CD4-positive, alpha-beta T cell (primary cell): ENCODE measurements at regions not wholly inside any gene's neighbourhood (a gene's known extent, or its start where the extent isn't known, plus 50 kb on each side); places are given as distances from the start of the nearest gene placed in this dataset.

ENCODE experiments used
- ATAC-seq: fragments of 200-7000 bp; cut with Tn5 transposase; one replicate; pipeline ENCODE4 v1.10.0; 2022; ENCODE audit warnings: mild to moderate bottlenecking; ENCODE audit not compliant: poor library complexity
- CTCF ChIA-PET: fragments of 350-600 bp; sonication (Branson Sonifier 250); formaldehyde crosslinking; loops from one replicate; lab custom pipeline; 2021; ENCODE audit warnings: antibody characterized with exemption, inconsistent platforms; lab: Charles Lee
- POLR2A ChIA-PET: fragments of 350-600 bp; sonication (Branson Sonifier 250); formaldehyde crosslinking; loops from one replicate; lab custom pipeline; 2021; ENCODE audit warnings: antibody characterized with exemption, inconsistent platforms; lab: Charles Lee
- DNase-seq, 14 experiments: peaks; one replicate each; pipeline ENCODE4 v3.0.0-alpha.2; 2013 to 2020; ENCODE audit warnings: mixed read lengths in 2 of 14
- H3K27ac ChIP-seq, 2 donors: one replicate each; pipeline versions ENCODE4 v1.5.1 to v1.7.0; 2013; ENCODE audit warnings: low read length in 2 of 2, low read depth in 1 of 2, mild to moderate bottlenecking in 1 of 2
- H3K27me3 ChIP-seq, 2 experiments: 1 replicate in 1 of 2; 2 replicates in 1 of 2; pipeline versions ENCODE4 v1.6.1 to v1.7.0; 2013; ENCODE audit warnings: low read length in 2 of 2, control low read depth in 1 of 2, mild to moderate bottlenecking in 1 of 2, moderate library complexity in 1 of 2; ENCODE audit not compliant: insufficient read depth in 2 of 2, control insufficient read depth in 1 of 2
- H3K36me3 ChIP-seq: one replicate; pipeline ENCODE4 v1.6.1; 2013; ENCODE audit warnings: low read length, control low read depth; ENCODE audit not compliant: insufficient read depth
- H3K4me1 ChIP-seq: one replicate; pipeline ENCODE4 v1.6.1; 2013; ENCODE audit warnings: low read length, control low read depth; ENCODE audit not compliant: insufficient read depth
- H3K4me3 ChIP-seq: one replicate; pipeline ENCODE4 v1.5.1; 2013; ENCODE audit warnings: mild to moderate bottlenecking, low read length, moderate library complexity
- H3K9me3 ChIP-seq, 2 experiments: 1 replicate in 1 of 2; 2 replicates in 1 of 2; pipeline versions ENCODE4 v1.6.1 to v1.7.0; 2013; ENCODE audit warnings: low read length in 2 of 2, mild to moderate bottlenecking in 2 of 2, control low read depth in 1 of 2, moderate library complexity in 1 of 2; ENCODE audit not compliant: control insufficient read depth in 1 of 2, insufficient read depth in 1 of 2
- H3K27ac Mint-ChIP-seq: one replicate; pipeline ENCODE4 v1.8.0; 2020; ENCODE audit warnings: mixed read lengths
- H3K27me3 Mint-ChIP-seq: one replicate; pipeline ENCODE4 v1.8.0; 2021; ENCODE audit warnings: mixed read lengths
- H3K36me3 Mint-ChIP-seq: one replicate; pipeline ENCODE4 v1.8.0; 2021; ENCODE audit warnings: low read depth, mixed read lengths
- H3K4me1 Mint-ChIP-seq: one replicate; pipeline ENCODE4 v1.8.0; 2021; ENCODE audit warnings: low read depth, mixed read lengths
- H3K4me3 Mint-ChIP-seq: one replicate; pipeline ENCODE4 v1.8.0; 2020; ENCODE audit warnings: mild to moderate bottlenecking, mixed read lengths
- H3K9me3 Mint-ChIP-seq: one replicate; pipeline ENCODE4 v1.8.0; 2020; ENCODE audit warnings: mixed read lengths
- intact Hi-C, 2 experiments: fragments of 100-400 bp; cut with DNase I in 1 of 2; cut with micrococcal nuclease in 1 of 2; formaldehyde crosslinking; loops; one replicate each; pipeline versions ENCODE4 v1.15.1 to v1.9.0; 2023 to 2025; cut with DNase I, micrococcal nuclease
- TF ChIP-seq, protein P1 (sequence below): fragments of 200-600 bp; IDR thresholded peaks from one replicate; pipeline ENCODE4 v1.8.0; 2022; ENCODE audit warnings: antibody characterized with exemption, mild to moderate bottlenecking

DNA sequence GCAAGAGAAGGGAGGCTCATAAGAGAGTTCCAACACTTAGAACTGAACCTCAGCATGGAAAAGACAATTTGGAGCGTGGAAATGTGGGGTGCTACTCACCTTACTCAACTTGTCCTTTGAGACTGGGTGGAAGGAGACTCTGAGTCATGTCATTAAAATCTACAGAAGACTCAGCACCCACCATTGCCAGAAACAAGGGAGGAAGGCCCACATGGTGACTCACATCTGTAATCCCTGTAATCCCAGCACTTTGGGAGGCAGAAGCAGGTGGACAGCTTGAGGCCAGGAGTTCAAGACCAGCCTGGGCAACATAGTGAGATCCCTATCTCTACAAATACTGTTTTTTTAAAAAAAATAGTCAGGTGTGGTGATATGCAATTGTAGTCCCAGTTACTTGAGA is 161.9 kb upstream of the UBE3A start:
- Histone ChIP-seq H3K36me3 (no peaks in the 10 kb centered on the region), H3K27me3 (no peaks in the 10 kb centered on the region), H3K4me3 (no peak overlapping the region), H3K4me1 (no peaks in the 10 kb centered on the region), H3K27ac (no peak overlapping the region), H3K9me3 (peaks cover 0 to 12% of the 10 kb centered on the region in 2 experiments)
- CTCF ChIA-PET: no interaction called here
- ATAC-seq (no peak), DNase-seq (no peak)
- intact Hi-C loops: no loop called here
- H3K4me3 Mint-ChIP-seq: no peak overlapping the region
- no peaks in the 10 kb centered on the region for H3K27me3 Mint-ChIP-seq
- POLR2A ChIA-PET: no interaction called here
- H3K9me3 Mint-ChIP-seq: peaks cover 2% of the 10 kb centered on the region
- no peaks in the 10 kb centered on the region for H3K4me1 Mint-ChIP-seq
- no peak overlapping the region for H3K27ac Mint-ChIP-seq
- no peaks in the 10 kb centered on the region for H3K36me3 Mint-ChIP-seq
- TF ChIP-seq, protein P1, sequence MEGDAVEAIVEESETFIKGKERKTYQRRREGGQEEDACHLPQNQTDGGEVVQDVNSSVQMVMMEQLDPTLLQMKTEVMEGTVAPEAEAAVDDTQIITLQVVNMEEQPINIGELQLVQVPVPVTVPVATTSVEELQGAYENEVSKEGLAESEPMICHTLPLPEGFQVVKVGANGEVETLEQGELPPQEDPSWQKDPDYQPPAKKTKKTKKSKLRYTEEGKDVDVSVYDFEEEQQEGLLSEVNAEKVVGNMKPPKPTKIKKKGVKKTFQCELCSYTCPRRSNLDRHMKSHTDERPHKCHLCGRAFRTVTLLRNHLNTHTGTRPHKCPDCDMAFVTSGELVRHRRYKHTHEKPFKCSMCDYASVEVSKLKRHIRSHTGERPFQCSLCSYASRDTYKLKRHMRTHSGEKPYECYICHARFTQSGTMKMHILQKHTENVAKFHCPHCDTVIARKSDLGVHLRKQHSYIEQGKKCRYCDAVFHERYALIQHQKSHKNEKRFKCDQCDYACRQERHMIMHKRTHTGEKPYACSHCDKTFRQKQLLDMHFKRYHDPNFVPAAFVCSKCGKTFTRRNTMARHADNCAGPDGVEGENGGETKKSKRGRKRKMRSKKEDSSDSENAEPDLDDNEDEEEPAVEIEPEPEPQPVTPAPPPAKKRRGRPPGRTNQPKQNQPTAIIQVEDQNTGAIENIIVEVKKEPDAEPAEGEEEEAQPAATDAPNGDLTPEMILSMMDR: no peak

DNA sequence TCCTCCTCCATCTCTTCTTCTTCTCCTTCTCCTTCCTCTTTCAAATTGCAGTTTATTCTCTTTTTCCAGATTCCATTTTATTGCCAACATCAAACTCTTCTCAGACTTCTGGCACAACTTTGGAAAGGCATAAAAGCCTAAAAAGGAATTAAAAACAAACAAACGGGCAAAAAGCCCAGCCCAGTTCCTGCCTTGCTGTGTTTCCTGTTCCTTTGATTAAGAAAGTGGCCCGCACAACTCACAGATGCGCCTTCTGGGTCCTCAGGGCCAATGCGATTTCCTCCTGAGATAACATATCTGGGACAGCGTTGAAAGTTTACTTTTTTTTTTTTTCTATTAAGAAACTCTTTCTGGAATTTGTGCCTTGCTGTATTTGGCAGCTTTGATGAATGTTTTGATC is 158.7 kb upstream of the UBE3A start:
- TF ChIP-seq, protein P1: no peak
- H3K27ac Mint-ChIP-seq: no peak overlapping the region
- intact Hi-C loops: no loop called here
- ATAC-seq (no peak), DNase-seq (no peak)
- peaks cover 0 to 12% of the 10 kb centered on the region in 2 experiments for H3K9me3 ChIP-seq
- H3K27ac ChIP-seq: no peak overlapping the region
- ChIA-PET POLR2A (no interaction called here), CTCF (no interaction called here)
- no peaks in the 10 kb centered on the region for H3K9me3 Mint-ChIP-seq
- no peaks in the 10 kb centered on the region for H3K27me3 Mint-ChIP-seq
- no peaks in the 10 kb centered on the region for H3K36me3 Mint-ChIP-seq
- no peaks in the 10 kb centered on the region for H3K4me1 ChIP-seq
- H3K36me3 ChIP-seq: no peaks in the 10 kb centered on the region
- H3K4me3 ChIP-seq: no peak overlapping the region
- H3K27me3 ChIP-seq: no peaks in the 10 kb centered on the region
- no peaks in the 10 kb centered on the region for H3K4me1 Mint-ChIP-seq
- H3K4me3 Mint-ChIP-seq: no peak overlapping the region

DNA sequence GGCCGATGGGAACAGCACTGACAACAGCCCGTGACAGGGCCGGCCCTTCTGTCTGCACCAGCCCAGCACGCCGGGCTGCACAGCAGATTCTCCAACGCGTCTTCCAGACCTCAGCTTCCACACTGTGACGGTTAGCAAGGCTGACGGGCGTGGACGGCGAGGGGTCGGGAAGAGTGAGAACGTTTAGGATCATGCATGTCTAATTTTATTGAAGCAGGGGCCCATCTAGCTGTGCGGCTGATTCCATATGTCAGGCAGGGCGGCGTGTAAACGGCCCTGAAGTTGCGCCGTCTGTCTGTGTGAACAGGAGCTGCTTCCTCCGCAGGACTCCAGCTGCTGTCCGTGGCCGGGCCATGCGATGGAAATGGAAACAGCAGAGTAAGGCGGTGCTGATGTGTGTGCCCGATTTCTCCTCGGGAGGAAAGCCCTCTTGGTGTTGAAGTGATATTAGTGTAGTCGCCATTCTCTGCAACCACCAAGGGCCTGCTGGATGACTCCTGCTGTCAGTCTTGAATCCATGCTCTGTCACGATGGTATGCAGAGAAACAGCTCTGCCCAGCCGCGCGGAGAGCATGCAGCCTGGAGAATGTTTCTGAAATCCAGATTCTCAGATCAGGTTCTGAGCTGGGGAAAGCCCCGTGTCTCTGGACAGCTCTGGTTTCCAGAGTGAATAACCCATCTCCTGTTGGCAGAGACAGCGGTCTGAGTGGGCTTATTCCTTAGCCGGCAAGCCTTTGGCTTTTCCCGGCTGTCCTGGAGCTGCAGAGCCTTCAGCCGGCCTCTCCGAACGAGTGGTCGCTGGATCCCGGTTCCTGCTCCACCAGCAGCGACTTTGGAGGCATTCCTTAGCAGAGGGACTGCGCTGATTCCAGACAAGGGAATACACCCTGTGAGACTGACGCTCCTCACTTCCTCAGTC is 158.1 kb upstream of the UBE3A start:
- no peaks in the 10 kb centered on the region for H3K27me3 ChIP-seq
- Mint-ChIP-seq H3K4me1 (no peaks in the 10 kb centered on the region), H3K27me3 (no peaks in the 10 kb centered on the region), H3K27ac (no peak overlapping the region), H3K36me3 (no peaks in the 10 kb centered on the region), H3K9me3 (no peaks in the 10 kb centered on the region), H3K4me3 (no peak overlapping the region)
- H3K9me3 ChIP-seq: peaks cover 0 to 12% of the 10 kb centered on the region in 2 experiments
- ChIA-PET CTCF (no interaction called here), POLR2A (no interaction called here)
- DNase-seq: no peak
- no peak overlapping the region for H3K4me3 ChIP-seq
- intact Hi-C loops: no loop called here
- no peaks in the 10 kb centered on the region for H3K4me1 ChIP-seq
- ATAC-seq: no peak
- H3K36me3 ChIP-seq: no peaks in the 10 kb centered on the region
- TF ChIP-seq, protein P1: no peak
- H3K27ac ChIP-seq: no peak overlapping the region
